ENCODE measurements at regions not wholly inside any gene's neighbourhood (a gene's known extent, or its start where the extent isn't known, plus 50 kb on each side); places are given as distances from the start of the nearest gene placed in this dataset.

DNA sequence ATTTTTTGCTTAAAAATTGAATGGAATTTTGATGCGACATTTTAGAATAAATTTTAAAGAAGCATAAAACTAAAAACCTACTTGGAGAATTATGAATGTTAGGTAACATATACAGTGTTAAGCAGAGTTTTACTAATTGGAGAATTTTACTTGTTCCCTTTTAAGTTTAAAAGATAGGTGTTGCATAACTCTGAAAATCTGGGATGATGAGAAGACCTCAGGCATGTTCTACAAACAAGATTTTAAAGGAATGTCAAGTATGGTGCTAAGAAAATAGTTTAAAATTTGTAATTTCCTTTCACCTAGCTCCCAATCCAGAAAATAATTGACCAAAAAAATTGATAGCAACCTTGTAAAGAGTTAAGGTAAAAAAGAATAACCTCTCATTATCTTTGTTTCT is 135.8 kb downstream of the RFC3 start:
- no peak for TF ChIP-seq CTCF (IDR thresholded peaks at IDR 0.05)
- TF ChIP-seq EZH2 (IDR thresholded peaks at IDR 0.05; ENCODE audit: borderline replicate concordance, insufficient read depth, low read depth, low read length, poor library complexity, severe bottlenecking): no peak
